Heart right ventricle (tissue), 16 donors: ENCODE measurements at regions not wholly inside any gene's neighbourhood (a gene's known extent, or its start where the extent isn't known, plus 50 kb on each side); places are given as distances from the start of the nearest gene placed in this dataset.

ENCODE experiments used
- ATAC-seq, 8 donors: fragments of 200-7000 bp; cut with Tn5 transposase; one replicate each; pipeline ENCODE4 v1.9.1; 2020; ENCODE audit warnings: mild to moderate bottlenecking in 8 of 8, moderate library complexity in 8 of 8, moderate number of reproducible peaks in 1 of 8
- DNase-seq, 2 donors: peaks; one replicate each; pipeline ENCODE4 v3.0.0-alpha.2; 2020
- H3K27ac ChIP-seq, 10 donors: fragments of 200-600 bp; sonication (generic) in 2 of 10; one replicate each; pipeline versions ENCODE4 v1.5.0 to v1.8.0; 2020 to 2022; ENCODE audit warnings: mild to moderate bottlenecking in 3 of 10
- H3K27me3 ChIP-seq, 7 donors: fragments of 200-600 bp; one replicate each; pipeline ENCODE4 v1.8.0; 2021 to 2022; ENCODE audit warnings: mild to moderate bottlenecking in 2 of 7
- H3K36me3 ChIP-seq, 9 donors: fragments of 200-600 bp; sonication (generic) in 1 of 9; one replicate each; pipeline versions ENCODE4 v1.5.0 to v1.8.0; 2020 to 2022; ENCODE audit warnings: mild to moderate bottlenecking in 2 of 9
- H3K4me1 ChIP-seq, 9 donors: fragments of 200-600 bp; sonication (generic) in 1 of 9; one replicate each; pipeline versions ENCODE4 v1.5.0 to v1.8.0; 2020 to 2022; ENCODE audit warnings: mild to moderate bottlenecking in 4 of 9
- H3K4me3 ChIP-seq, 10 donors: fragments of 200-600 bp; sonication (generic) in 2 of 10; one replicate each; pipeline versions ENCODE4 v1.5.0 to v1.8.0; 2020 to 2022; ENCODE audit warnings: mild to moderate bottlenecking in 7 of 10, moderate library complexity in 2 of 10
- H3K9me3 ChIP-seq, 11 donors: fragments of 200-600 bp in 10 of 11; sonication (generic) in 2 of 11; one replicate each; pipeline versions ENCODE4 v1.5.0 to v1.8.0; 2013 to 2022; ENCODE audit warnings: mild to moderate bottlenecking in 2 of 11, control low read depth in 1 of 11, moderate library complexity in 1 of 11
- WGBS, 2 donors: extraction: QIAGEN DNeasy Blood & Tissue Kit; methylation state at CpG; one replicate each; pipeline ENCODE4 v1.1.7; 2013; ENCODE audit warnings: inconsistent platforms in 1 of 2; 5-methylcytosine and 5-hydroxymethylcytosine counted together
- intact Hi-C, 10 donors: fragments of 100-400 bp; cut with DNase I; formaldehyde crosslinking; loops; one replicate each; pipeline versions ENCODE4 v1.11.1 to v1.14.2; 2022
- TF ChIP-seq, protein P1 (sequence below), 9 donors: fragments of 200-600 bp; sonication (generic) in 2 of 9; IDR thresholded peaks; one replicate each; pipeline versions ENCODE4 v1.5.0 to v1.8.0; 2021 to 2022; ENCODE audit warnings: antibody characterized with exemption in 9 of 9, mild to moderate bottlenecking in 5 of 9, moderate library complexity in 1 of 9
- donor health status: Arrhythmogenic right ventricular cardiomyopathy.
- donor health status: ischemic (EF 13 %, LVEDD 7.1; RV severe dilation, severe dysfunction).
- donor health status: healthy with polysubstance abuse.
- donor health status: DM: no; HTN: yes; CAD: no.
- donor health status: DM: no; HTN: no; CAD: no.
- donor health status: ischemic (EF 25% LVEDD 6.9; RV normal size, moderate dysfunction).
- donor health status: ischemic (EF 25% LVEDD 5.7; RV mildly dilated, moderate dysfunction).
- donor health status: healthy.
- donor health status: DM: yes; HTN: yes; CAD: no.
- donor health status: Ischemic cardiomyopathy.
- donor health status: ischemic (EF 35%, LVEDD 5.7; RV mildly dilated, moderate dysfunction).
- donor health status: nonischemic (EF 11% LVEDD 7.7; RV severe dilation, severe dysfunction).
- donor health status: DM: yes; HTN: yes; CAD: no.
- donor health status: PGD.
- donor health status: ischemic (EF 29% LVEDD 5.4; RV normal size, mild dysfunction).
- donor health status: nonischemic (EF 23%, LVEDD 6.1; RV moderate dilation, normal function).

DNA sequence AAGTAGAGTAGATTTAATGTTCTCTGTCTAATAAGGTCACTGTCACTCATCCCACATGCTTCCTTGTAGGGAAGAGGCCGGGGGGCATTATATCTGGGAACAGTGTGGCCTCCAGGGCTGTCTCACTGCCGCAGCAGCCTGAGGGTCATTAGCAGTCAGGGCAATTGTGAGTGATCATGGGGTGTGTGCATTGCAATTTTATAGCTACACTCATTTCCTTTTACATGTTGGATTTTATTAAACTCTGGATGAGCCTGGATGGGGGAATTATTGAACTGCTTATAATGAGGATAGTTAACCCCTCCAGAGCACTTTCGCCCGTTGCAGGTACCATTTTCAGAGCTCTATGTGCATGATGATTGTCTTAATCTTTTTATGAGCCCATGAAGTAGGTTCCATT, 60.9 kb upstream of the DISP3 start:
- Histone ChIP-seq H3K27ac (no peak overlapping the region), H3K4me1 (no peaks in the 10 kb centered on the region), H3K9me3 (no peaks in the 10 kb centered on the region), H3K36me3 (no peaks in the 10 kb centered on the region), H3K27me3 (peaks cover 0 to 74% (median 47%) of the 10 kb centered on the region in 7 donors), H3K4me3 (no peak overlapping the region)
- ATAC-seq (no peak), DNase-seq (no peak)
- 82 to 84% methylated on average over 4 of the region's 4 CpGs for WGBS, 2 donors
- intact Hi-C loops, result no loop called here
- TF ChIP-seq, protein P1, sequence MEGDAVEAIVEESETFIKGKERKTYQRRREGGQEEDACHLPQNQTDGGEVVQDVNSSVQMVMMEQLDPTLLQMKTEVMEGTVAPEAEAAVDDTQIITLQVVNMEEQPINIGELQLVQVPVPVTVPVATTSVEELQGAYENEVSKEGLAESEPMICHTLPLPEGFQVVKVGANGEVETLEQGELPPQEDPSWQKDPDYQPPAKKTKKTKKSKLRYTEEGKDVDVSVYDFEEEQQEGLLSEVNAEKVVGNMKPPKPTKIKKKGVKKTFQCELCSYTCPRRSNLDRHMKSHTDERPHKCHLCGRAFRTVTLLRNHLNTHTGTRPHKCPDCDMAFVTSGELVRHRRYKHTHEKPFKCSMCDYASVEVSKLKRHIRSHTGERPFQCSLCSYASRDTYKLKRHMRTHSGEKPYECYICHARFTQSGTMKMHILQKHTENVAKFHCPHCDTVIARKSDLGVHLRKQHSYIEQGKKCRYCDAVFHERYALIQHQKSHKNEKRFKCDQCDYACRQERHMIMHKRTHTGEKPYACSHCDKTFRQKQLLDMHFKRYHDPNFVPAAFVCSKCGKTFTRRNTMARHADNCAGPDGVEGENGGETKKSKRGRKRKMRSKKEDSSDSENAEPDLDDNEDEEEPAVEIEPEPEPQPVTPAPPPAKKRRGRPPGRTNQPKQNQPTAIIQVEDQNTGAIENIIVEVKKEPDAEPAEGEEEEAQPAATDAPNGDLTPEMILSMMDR (IDR thresholded peaks at IDR 0.05), result no peak

DNA sequence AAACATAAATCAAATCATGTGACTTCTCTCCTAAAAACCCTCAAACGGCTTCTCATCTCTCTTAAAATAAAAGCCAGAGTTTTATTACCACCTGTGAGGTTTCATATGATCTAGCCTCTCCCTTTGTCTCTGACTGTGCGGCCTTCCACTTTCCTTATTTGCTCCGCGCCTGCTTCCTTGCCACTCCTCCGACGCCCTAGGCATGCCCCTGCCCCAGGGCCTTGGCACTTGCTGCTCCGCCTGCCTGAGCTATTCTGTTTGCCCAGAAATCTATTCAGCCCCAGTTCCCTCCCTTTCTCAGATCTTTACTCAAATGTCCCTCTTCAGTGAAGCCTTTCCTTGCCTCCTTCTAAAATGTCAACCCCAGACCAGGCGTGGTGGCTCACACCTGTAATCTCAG, 57.5 kb upstream of the DISP3 start:
- ATAC-seq (no peak), DNase-seq (no peak)
- WGBS, 2 donors, result 89% methylated on average over 8 of the region's 8 CpGs
- no peak overlapping the region for H3K27ac ChIP-seq
- TF ChIP-seq, protein P1 (IDR thresholded peaks at IDR 0.05), result no peak
- intact Hi-C loops, result loop anchor here in 1 of 10 donors (5.0 kb wide), 1 partner anchor 631 kb away; no protein-coding TSS in a partner anchor
- H3K27me3 ChIP-seq, result peaks cover 0 to 53% (median 35%) of the 10 kb centered on the region in 7 donors
- no peaks in the 10 kb centered on the region for H3K4me1 ChIP-seq
- no peak overlapping the region for H3K4me3 ChIP-seq
- no peaks in the 10 kb centered on the region for H3K9me3 ChIP-seq
- no peaks in the 10 kb centered on the region for H3K36me3 ChIP-seq

GRCh38 chr1:11422686-11423085, 56.3 kb upstream of the DISP3 start:
- H3K9me3 ChIP-seq, result no peaks in the 10 kb centered on the region
- DNase-seq, result no peak
- intact Hi-C loops, result loop anchor here in 1 of 10 donors (5.0 kb wide), 1 partner anchor 630 kb away; no protein-coding TSS in a partner anchor
- H3K27ac ChIP-seq, result no peak overlapping the region
- H3K4me1 ChIP-seq, result no peaks in the 10 kb centered on the region
- TF ChIP-seq, protein P1 (IDR thresholded peaks at IDR 0.05), result no peak
- H3K27me3 ChIP-seq, result peaks cover 0 to 42% (median 25%) of the 10 kb centered on the region in 7 donors
- 69 to 77% methylated on average over 9 of the region's 9 CpGs for WGBS, 2 donors
- H3K4me3 ChIP-seq, result no peak overlapping the region
- ATAC-seq, result no peak
- no peaks in the 10 kb centered on the region for H3K36me3 ChIP-seq

GRCh38 chr1:11426617-11427016, 52.3 kb upstream of the DISP3 start:
- no peak for DNase-seq
- 86% methylated on average over 4 of the region's 4 CpGs for WGBS, 2 donors
- H3K36me3 ChIP-seq, result no peaks in the 10 kb centered on the region
- H3K27me3 ChIP-seq, result peaks cover 0 to 17% (median 12%) of the 10 kb centered on the region in 7 donors
- intact Hi-C loops, result no loop called here
- no peak overlapping the region for H3K4me3 ChIP-seq
- no peaks in the 10 kb centered on the region for H3K4me1 ChIP-seq
- no peak overlapping the region for H3K27ac ChIP-seq
- no peaks in the 10 kb centered on the region for H3K9me3 ChIP-seq
- ATAC-seq, result no peak
- TF ChIP-seq, protein P1 (IDR thresholded peaks at IDR 0.05), result no peak
